ENCODE measurements at regions not wholly inside any gene's neighbourhood (a gene's known extent, or its start where the extent isn't known, plus 50 kb on each side); places are given as distances from the start of the nearest gene placed in this dataset.

GRCh38 chr12:34393821-34394150, 371.5 kb downstream of the ALG10 start:
- peaks cover 14% of the 10 kb centered on the region; the same call in 1 of the 2 replicates for H3K9me3 ChIP-seq
- H3K27me3 Mint-ChIP-seq (ENCODE audit: insufficient read depth, unreplicated experiment), result peaks cover 41% of the 10 kb centered on the region

GRCh38 chr12:34394211-34395055, 372.1 kb downstream of the ALG10 start:
- H3K27ac Mint-ChIP-seq (ENCODE audit: unreplicated experiment), result no peak overlapping the region
- H3K9me3 Mint-ChIP-seq (ENCODE audit: unreplicated experiment), result no peaks in the 10 kb centered on the region
- H3K4me3 ChIP-seq (ENCODE audit: low read depth, low read length), result no peak overlapping the region
- H3K36me3 ChIP-seq (ENCODE audit: control insufficient read depth, insufficient read depth, low read length), result no peaks in the 10 kb centered on the region
- H3K36me3 Mint-ChIP-seq (ENCODE audit: insufficient read depth, unreplicated experiment), result no peaks in the 10 kb centered on the region
- POLR2A ChIA-PET, result no interaction called here
- H3K4me1 Mint-ChIP-seq (ENCODE audit: low read depth, unreplicated experiment), result no peaks in the 10 kb centered on the region
- CTCF ChIA-PET, result no interaction called here
- H3K9me3 ChIP-seq, result peaks cover 17% of the 10 kb centered on the region; the same call in 1 of the 2 replicates
- TF ChIP-seq CTCF (IDR thresholded peaks at IDR 0.05; ENCODE audit: insufficient read depth in 1 of 2, low read depth in 1 of 2, low read length in 1 of 2, severe bottlenecking in 1 of 2, unreplicated experiment in 1 of 2), result no peak
- no peaks in the 10 kb centered on the region; the same call in 1 of the 2 replicates for H3K27me3 ChIP-seq (replicated peaks; ENCODE audit: control insufficient read depth, insufficient read depth, low read length)
- no peaks in the 10 kb centered on the region for H3K4me1 ChIP-seq
- DNase-seq, result peak in 1 of 2 experiments; percentile 14
- peaks cover 41% of the 10 kb centered on the region for H3K27me3 Mint-ChIP-seq (ENCODE audit: insufficient read depth, unreplicated experiment)
- intact Hi-C loops (cut with micrococcal nuclease; ENCODE audit: unreplicated experiment), result no loop called here
- no peak overlapping the region for H3K4me3 Mint-ChIP-seq (ENCODE audit: unreplicated experiment)
- BruUV-seq (replicated peaks), result no TSS peak

More at GRCh38 chr12:34393821-34394150, 371.5 kb downstream of the ALG10 start:
- no peaks in the 10 kb centered on the region; the same call in 1 of the 2 replicates for H3K27me3 ChIP-seq (replicated peaks; ENCODE audit: control insufficient read depth, insufficient read depth, low read length)
- no peak overlapping the region for H3K4me3 ChIP-seq (ENCODE audit: low read depth, low read length)
- Mint-ChIP-seq H3K4me3 (ENCODE audit: unreplicated experiment) (no peak overlapping the region), H3K9me3 (ENCODE audit: unreplicated experiment) (no peaks in the 10 kb centered on the region), H3K4me1 (ENCODE audit: low read depth, unreplicated experiment) (no peaks in the 10 kb centered on the region), H3K36me3 (ENCODE audit: insufficient read depth, unreplicated experiment) (no peaks in the 10 kb centered on the region), H3K27ac (ENCODE audit: unreplicated experiment) (no peak overlapping the region)
- peak in 1 of 2 experiments; percentile 24 for DNase-seq
- H3K36me3 ChIP-seq (ENCODE audit: control insufficient read depth, insufficient read depth, low read length), result no peaks in the 10 kb centered on the region
- CTCF ChIA-PET, result no interaction called here
- intact Hi-C loops (cut with micrococcal nuclease; ENCODE audit: unreplicated experiment), result no loop called here
- no peak for TF ChIP-seq CTCF (IDR thresholded peaks at IDR 0.05; ENCODE audit: insufficient read depth in 1 of 2, low read depth in 1 of 2, low read length in 1 of 2, severe bottlenecking in 1 of 2, unreplicated experiment in 1 of 2)
- H3K4me1 ChIP-seq, result no peaks in the 10 kb centered on the region
- POLR2A ChIA-PET, result no interaction called here
- BruUV-seq (replicated peaks), result no TSS peak

GRCh38 chr12:34395056-34396005, 373.0 kb downstream of the ALG10 start:
- intact Hi-C loops (cut with micrococcal nuclease; ENCODE audit: unreplicated experiment), result no loop called here
- H3K27me3 Mint-ChIP-seq (ENCODE audit: insufficient read depth, unreplicated experiment), result peaks cover 37% of the 10 kb centered on the region
- no peak overlapping the region for H3K4me3 ChIP-seq (ENCODE audit: low read depth, low read length)
- H3K36me3 ChIP-seq (ENCODE audit: control insufficient read depth, insufficient read depth, low read length), result no peaks in the 10 kb centered on the region; the same call in 1 of the 2 replicates
- no peaks in the 10 kb centered on the region for H3K4me1 ChIP-seq
- DNase-seq, result peak in 1 of 2 experiments; percentile 29
- no peaks in the 10 kb centered on the region for H3K36me3 Mint-ChIP-seq (ENCODE audit: insufficient read depth, unreplicated experiment)
- no peak overlapping the region for H3K27ac Mint-ChIP-seq (ENCODE audit: unreplicated experiment)
- POLR2A ChIA-PET, result no interaction called here
- no peak for TF ChIP-seq CTCF (IDR thresholded peaks at IDR 0.05; ENCODE audit: insufficient read depth in 1 of 2, low read depth in 1 of 2, low read length in 1 of 2, severe bottlenecking in 1 of 2, unreplicated experiment in 1 of 2)
- no peaks in the 10 kb centered on the region for H3K4me1 Mint-ChIP-seq (ENCODE audit: low read depth, unreplicated experiment)
- no peaks in the 10 kb centered on the region for H3K9me3 Mint-ChIP-seq (ENCODE audit: unreplicated experiment)
- BruUV-seq (replicated peaks), result no TSS peak
- CTCF ChIA-PET, result no interaction called here
- H3K9me3 ChIP-seq, result peaks cover 17% of the 10 kb centered on the region; the same call in 1 of the 2 replicates
- no peak overlapping the region for H3K4me3 Mint-ChIP-seq (ENCODE audit: unreplicated experiment)
- no peaks in the 10 kb centered on the region; the same call in 1 of the 2 replicates for H3K27me3 ChIP-seq (replicated peaks; ENCODE audit: control insufficient read depth, insufficient read depth, low read length)
